Tibial nerve (tissue), 4 donors: ENCODE measurements at regions not wholly inside any gene's neighbourhood (a gene's known extent, or its start where the extent isn't known, plus 50 kb on each side); places are given as distances from the start of the nearest gene placed in this dataset.

ENCODE experiments used
- DNase-seq, 2 donors: peaks; one replicate each; pipeline ENCODE4 v3.0.0-alpha.2; 2019; ENCODE audit warnings: low spot score in 2 of 2
- H3K27ac ChIP-seq, 4 donors: fragments of 200-600 bp; sonication (generic) in 3 of 4; one replicate each; pipeline ENCODE4 v1.5.1; 2017 to 2019; ENCODE audit warnings: mild to moderate bottlenecking in 1 of 4
- H3K27me3 ChIP-seq, 2 donors: fragments of 200-600 bp; sonication (generic) in 1 of 2; one replicate each; pipeline versions ENCODE4 v1.5.1 to v1.6.0; 2017 to 2019
- H3K36me3 ChIP-seq, 3 donors: fragments of 200-600 bp; sonication (generic); one replicate each; pipeline ENCODE4 v1.5.1; 2018 to 2019
- H3K4me1 ChIP-seq, 4 donors: fragments of 200-600 bp; sonication (generic) in 3 of 4; one replicate each; pipeline ENCODE4 v1.5.1; 2017 to 2019
- H3K4me3 ChIP-seq, 4 donors: fragments of 200-600 bp; sonication (generic) in 3 of 4; one replicate each; pipeline ENCODE4 v1.5.1; 2017 to 2019; ENCODE audit warnings: mild to moderate bottlenecking in 1 of 4, moderate library complexity in 1 of 4
- H3K9me3 ChIP-seq, 4 donors: fragments of 200-600 bp; sonication (generic) in 3 of 4; one replicate each; pipeline ENCODE4 v1.5.1; 2017 to 2019
- EP300 ChIP-seq, 2 donors: sonication (generic); formaldehyde crosslinking; IDR thresholded peaks; one replicate each; pipeline ENCODE4 v1.6.1; 2017; ENCODE audit warnings: antibody characterized with exemption in 2 of 2, mild to moderate bottlenecking in 1 of 2
- POLR2A ChIP-seq, 2 donors: fragments of 450-650 bp; IDR thresholded peaks; one replicate each; pipeline ENCODE4 v1.6.1; 2017; ENCODE audit warnings: antibody characterized with exemption in 2 of 2, mild to moderate bottlenecking in 2 of 2, moderate library complexity in 2 of 2
- WGBS, 2 donors: methylation state at CpG; one replicate each; pipeline ENCODE4 v1.1.5; 2018; 5-methylcytosine and 5-hydroxymethylcytosine counted together
- TF ChIP-seq, protein P1 (sequence below), 5 experiments: fragments of 200-600 bp in 3 of 5; fragments of 450-650 bp in 2 of 5; sonication (generic) in 3 of 5; IDR thresholded peaks; one replicate each; pipeline ENCODE4 v1.5.1; 2016 to 2019; ENCODE audit warnings: antibody characterized with exemption in 5 of 5, mild to moderate bottlenecking in 3 of 5, moderate library complexity in 2 of 5

- no peak for DNase-seq
- Histone ChIP-seq H3K9me3 (peaks cover 0 to 14% (median 0%) of the 10 kb centered on the region in 4 donors), H3K4me1 (no peaks in the 10 kb centered on the region), H3K27me3 (no peaks in the 10 kb centered on the region), H3K4me3 (no peak overlapping the region), H3K36me3 (no peaks in the 10 kb centered on the region), H3K27ac (no peak overlapping the region)
- 77 to 80% methylated on average over 4 of the region's 4 CpGs for WGBS, 2 donors
- TF ChIP-seq, protein P1, sequence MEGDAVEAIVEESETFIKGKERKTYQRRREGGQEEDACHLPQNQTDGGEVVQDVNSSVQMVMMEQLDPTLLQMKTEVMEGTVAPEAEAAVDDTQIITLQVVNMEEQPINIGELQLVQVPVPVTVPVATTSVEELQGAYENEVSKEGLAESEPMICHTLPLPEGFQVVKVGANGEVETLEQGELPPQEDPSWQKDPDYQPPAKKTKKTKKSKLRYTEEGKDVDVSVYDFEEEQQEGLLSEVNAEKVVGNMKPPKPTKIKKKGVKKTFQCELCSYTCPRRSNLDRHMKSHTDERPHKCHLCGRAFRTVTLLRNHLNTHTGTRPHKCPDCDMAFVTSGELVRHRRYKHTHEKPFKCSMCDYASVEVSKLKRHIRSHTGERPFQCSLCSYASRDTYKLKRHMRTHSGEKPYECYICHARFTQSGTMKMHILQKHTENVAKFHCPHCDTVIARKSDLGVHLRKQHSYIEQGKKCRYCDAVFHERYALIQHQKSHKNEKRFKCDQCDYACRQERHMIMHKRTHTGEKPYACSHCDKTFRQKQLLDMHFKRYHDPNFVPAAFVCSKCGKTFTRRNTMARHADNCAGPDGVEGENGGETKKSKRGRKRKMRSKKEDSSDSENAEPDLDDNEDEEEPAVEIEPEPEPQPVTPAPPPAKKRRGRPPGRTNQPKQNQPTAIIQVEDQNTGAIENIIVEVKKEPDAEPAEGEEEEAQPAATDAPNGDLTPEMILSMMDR (IDR thresholded peaks at IDR 0.05), result no peak
- TF ChIP-seq EP300 (IDR thresholded peaks at IDR 0.05), result no peak
- no peak for TF ChIP-seq POLR2A (IDR thresholded peaks at IDR 0.05)
Measured at GRCh38 chr3:178895178-178895789, 176.3 kb downstream of the ZMAT3 start.
